IPS DF 6.9 (cell line): ENCODE measurements at regions not wholly inside any gene's neighbourhood (a gene's known extent, or its start where the extent isn't known, plus 50 kb on each side); places are given as distances from the start of the nearest gene placed in this dataset.

ENCODE experiments used
- DNase-seq: peaks from one replicate; pipeline ENCODE4 v3.0.0-alpha.2; 2013; ENCODE audit warnings: low read depth, low spot score
- H3K27ac ChIP-seq: one replicate; pipeline ENCODE4 v1.5.1; 2013; ENCODE audit warnings: low read length, control low read depth
- H3K27me3 ChIP-seq: 2 replicates; pipeline ENCODE4 v1.6.1; 2013; ENCODE audit warnings: mild to moderate bottlenecking, low read length; ENCODE audit not compliant: control insufficient read depth, insufficient read depth
- H3K36me3 ChIP-seq: 2 replicates; pipeline ENCODE4 v1.6.1; 2013; ENCODE audit warnings: low read length; ENCODE audit not compliant: control insufficient read depth, insufficient read depth
- H3K4me1 ChIP-seq: 2 replicates; pipeline ENCODE4 v1.6.1; 2013; ENCODE audit warnings: low read length; ENCODE audit not compliant: control insufficient read depth, insufficient read depth
- H3K4me3 ChIP-seq: 2 replicates; pipeline ENCODE4 v1.5.1; 2013; ENCODE audit warnings: mild to moderate bottlenecking, low read length
- H3K9me3 ChIP-seq: 2 replicates; pipeline ENCODE4 v1.6.1; 2013; ENCODE audit warnings: low read length, inconsistent platforms; ENCODE audit not compliant: control insufficient read depth, insufficient read depth
- WGBS: extraction: QIAGEN DNeasy Blood & Tissue Kit; methylation state at CpG from one replicate; pipeline ENCODE4 v1.1.7; 2013; ENCODE audit warnings: mixed read lengths, missing lambda C conversion rate; ENCODE audit not compliant: insufficient read length, insufficient coverage; 5-methylcytosine and 5-hydroxymethylcytosine counted together

- WGBS: no CpG with 5 or more reads among the region's 3 CpGs
- Histone ChIP-seq H3K4me3 (no peak overlapping the region), H3K36me3 (no peaks in the 10 kb centered on the region), H3K4me1 (no peaks in the 10 kb centered on the region), H3K27ac (no peak overlapping the region), H3K27me3 (no peaks in the 10 kb centered on the region), H3K9me3 (no peaks in the 10 kb centered on the region)
- no peak for DNase-seq
Measured at GRCh38 chr4:153034681-153035080, 98.6 kb downstream of the FHDC1 start.

DNA sequence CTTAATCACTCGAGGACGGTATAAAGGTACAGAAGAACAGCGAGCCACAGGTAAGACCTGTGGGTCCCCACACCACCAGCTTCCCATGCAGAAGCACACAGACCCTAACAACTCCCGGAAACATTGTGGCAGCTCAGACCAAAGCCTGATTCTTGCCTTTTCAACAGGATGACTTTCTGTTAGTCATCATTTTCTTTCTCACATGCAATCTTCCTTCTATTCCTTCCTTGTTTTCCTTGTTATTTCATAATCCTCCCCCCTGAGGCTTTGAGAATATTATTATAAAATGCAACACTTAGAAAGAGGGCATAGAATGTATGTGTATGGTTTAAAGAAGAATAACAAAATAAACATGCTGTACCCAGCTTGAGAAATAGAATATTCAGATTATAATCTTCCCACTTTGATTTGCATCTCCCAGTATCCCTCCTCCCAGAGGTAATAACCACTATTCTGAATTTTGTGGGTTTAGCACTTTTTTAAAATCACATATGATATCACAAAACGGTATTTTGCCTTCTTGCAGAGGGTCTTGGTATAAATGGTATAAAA is 100.9 kb downstream of the FHDC1 start:
- Histone ChIP-seq H3K4me3 (no peak overlapping the region), H3K27ac (no peak overlapping the region), H3K9me3 (no peaks in the 10 kb centered on the region), H3K36me3 (no peaks in the 10 kb centered on the region), H3K4me1 (no peaks in the 10 kb centered on the region), H3K27me3 (no peaks in the 10 kb centered on the region)
- no peak for DNase-seq
- no CpG with 5 or more reads among the region's 5 CpGs for WGBS

DNA sequence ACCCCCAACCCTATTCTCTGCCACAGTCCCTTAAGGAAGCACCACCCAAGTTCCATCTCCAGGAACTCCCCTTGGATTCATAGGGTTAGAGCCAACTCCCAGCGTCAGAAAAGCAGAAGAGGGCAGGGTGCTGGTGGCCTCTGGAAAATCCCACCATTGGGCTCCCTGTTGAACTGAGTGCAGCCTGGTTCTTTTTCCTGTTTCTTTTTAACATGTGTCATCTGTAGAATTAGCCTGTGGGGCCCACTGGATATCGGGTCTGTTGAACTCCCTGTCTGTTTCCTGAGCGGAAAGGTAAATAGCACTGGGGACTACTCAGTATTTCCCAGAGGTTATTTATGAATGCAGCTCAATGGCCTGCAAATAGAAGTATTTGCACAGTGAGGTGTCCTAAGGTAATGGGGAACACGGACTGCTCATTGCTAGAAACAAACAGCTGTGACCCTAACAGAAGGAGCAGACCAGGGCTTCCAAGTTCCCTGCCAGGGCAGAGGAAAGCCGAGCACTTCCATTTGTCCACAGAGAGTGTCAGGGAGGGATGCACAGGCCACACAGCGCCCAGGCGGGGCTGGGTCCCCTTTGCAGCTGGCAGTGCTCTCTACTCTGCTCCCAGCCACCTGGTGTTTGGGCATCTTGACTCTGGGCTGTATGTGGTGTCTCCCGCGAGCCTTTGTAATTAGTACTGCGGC is 102.6 kb downstream of the FHDC1 start:
- H3K27ac ChIP-seq: no peak overlapping the region
- no peaks in the 10 kb centered on the region for H3K9me3 ChIP-seq
- H3K27me3 ChIP-seq: no peaks in the 10 kb centered on the region
- no CpG with 5 or more reads among the region's 10 CpGs for WGBS
- no peaks in the 10 kb centered on the region for H3K36me3 ChIP-seq
- H3K4me1 ChIP-seq: no peaks in the 10 kb centered on the region
- H3K4me3 ChIP-seq: no peak overlapping the region
- DNase-seq: no peak

GRCh38 chr4:153039542-153040185 is 103.5 kb downstream of the FHDC1 start:
- H3K27me3 ChIP-seq: no peaks in the 10 kb centered on the region
- no peaks in the 10 kb centered on the region for H3K36me3 ChIP-seq
- no peaks in the 10 kb centered on the region for H3K9me3 ChIP-seq
- no peak for DNase-seq
- no peak overlapping the region for H3K4me3 ChIP-seq
- H3K27ac ChIP-seq: no peak overlapping the region
- no CpG with 5 or more reads among the region's 3 CpGs for WGBS
- no peaks in the 10 kb centered on the region for H3K4me1 ChIP-seq

DNA sequence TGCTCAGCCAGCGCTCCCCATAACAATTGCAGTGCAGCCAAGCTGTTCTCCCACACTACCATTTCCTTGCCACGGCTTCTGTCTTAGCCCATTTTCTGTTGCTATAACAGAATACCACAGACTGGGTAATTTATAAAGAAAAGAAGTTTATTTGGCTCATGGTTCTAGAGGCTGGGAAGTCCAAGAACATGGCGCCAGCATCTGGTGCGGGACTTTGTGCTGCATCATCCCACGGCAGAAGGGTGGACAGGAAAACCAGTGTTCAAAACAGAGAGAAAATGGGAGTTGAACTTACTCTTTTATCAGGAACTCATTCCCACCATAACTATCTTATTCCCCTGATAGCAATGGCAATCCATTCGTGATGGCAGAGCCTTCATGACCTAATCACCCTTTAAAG is 104.6 kb downstream of the FHDC1 start:
- DNase-seq: no peak
- H3K9me3 ChIP-seq: no peaks in the 10 kb centered on the region
- no peak overlapping the region for H3K27ac ChIP-seq
- no peaks in the 10 kb centered on the region for H3K36me3 ChIP-seq
- no peaks in the 10 kb centered on the region for H3K27me3 ChIP-seq
- no peak overlapping the region for H3K4me3 ChIP-seq
- no peaks in the 10 kb centered on the region for H3K4me1 ChIP-seq
- WGBS: no CpG with 5 or more reads among the region's 6 CpGs

DNA sequence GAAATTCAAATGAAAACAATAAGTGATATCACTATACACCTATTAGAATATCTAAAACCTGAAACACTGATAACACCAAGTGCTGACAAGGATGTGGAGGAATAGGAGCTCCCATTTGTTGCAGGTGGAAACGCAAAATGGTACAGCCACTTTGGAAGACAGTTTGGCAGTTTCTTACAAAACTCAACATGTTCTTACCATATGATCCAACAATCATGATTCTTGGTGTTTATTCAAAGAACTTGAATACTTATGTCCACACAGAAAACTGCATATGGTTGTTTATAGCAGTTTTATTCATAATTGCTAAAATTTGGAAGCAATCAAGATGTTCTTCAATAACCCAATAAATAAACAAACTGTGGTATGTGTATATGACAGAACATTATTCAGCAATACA is 107.9 kb downstream of the FHDC1 start:
- DNase-seq: no peak
- no peaks in the 10 kb centered on the region for H3K9me3 ChIP-seq
- no peaks in the 10 kb centered on the region for H3K27me3 ChIP-seq
- H3K4me1 ChIP-seq: no peaks in the 10 kb centered on the region
- H3K4me3 ChIP-seq: no peak overlapping the region
- no peak overlapping the region for H3K27ac ChIP-seq
- WGBS: no CpG with 5 or more reads among the region's 1 CpG
- H3K36me3 ChIP-seq: no peaks in the 10 kb centered on the region

GRCh38 chr4:153045111-153045982 is 109.2 kb downstream of the FHDC1 start:
- WGBS: no CpG with 5 or more reads among the region's 4 CpGs
- no peak for DNase-seq
- Histone ChIP-seq H3K4me3 (no peak overlapping the region), H3K9me3 (no peaks in the 10 kb centered on the region), H3K36me3 (no peaks in the 10 kb centered on the region), H3K27ac (no peak overlapping the region), H3K27me3 (no peaks in the 10 kb centered on the region), H3K4me1 (no peaks in the 10 kb centered on the region)

- no peak overlapping the region for H3K27ac ChIP-seq
- no CpG with 5 or more reads among the region's 3 CpGs for WGBS
- H3K36me3 ChIP-seq: no peaks in the 10 kb centered on the region
- DNase-seq: no peak
- no peak overlapping the region for H3K4me3 ChIP-seq
- H3K9me3 ChIP-seq: no peaks in the 10 kb centered on the region
- no peaks in the 10 kb centered on the region for H3K27me3 ChIP-seq
- H3K4me1 ChIP-seq: no peaks in the 10 kb centered on the region
Measured at GRCh38 chr4:153058671-153059060, 122.5 kb downstream of the FHDC1 start.

- no peaks in the 10 kb centered on the region for H3K9me3 ChIP-seq
- no peaks in the 10 kb centered on the region for H3K4me1 ChIP-seq
- H3K4me3 ChIP-seq: no peak overlapping the region
- no peaks in the 10 kb centered on the region for H3K36me3 ChIP-seq
- H3K27me3 ChIP-seq: no peaks in the 10 kb centered on the region
- no CpG with 5 or more reads among the region's 6 CpGs for WGBS
- no peak overlapping the region for H3K27ac ChIP-seq
- DNase-seq: no peak
Measured at GRCh38 chr4:153060196-153060595, 124.1 kb downstream of the FHDC1 start.

DNA sequence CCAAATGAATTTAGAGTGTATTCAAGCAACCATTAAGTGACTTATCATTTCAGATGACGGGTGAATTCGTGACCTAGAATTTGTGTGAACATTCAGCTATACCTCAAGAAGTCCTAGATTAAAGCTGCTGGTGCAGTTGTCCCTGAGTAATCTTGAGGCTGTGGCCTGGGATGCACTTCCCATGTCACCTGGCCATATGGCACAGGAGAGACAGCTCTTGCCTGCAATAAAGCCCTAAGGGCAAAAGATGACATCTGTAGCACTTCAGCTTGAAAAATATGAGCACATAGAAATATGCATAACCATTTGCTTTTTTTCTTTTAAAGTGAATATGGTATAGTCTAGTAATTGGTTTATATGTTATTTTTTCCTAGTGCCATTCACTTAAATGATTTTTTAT is 125.8 kb downstream of the FHDC1 start:
- Histone ChIP-seq H3K4me3 (no peak overlapping the region), H3K36me3 (no peaks in the 10 kb centered on the region), H3K27me3 (no peaks in the 10 kb centered on the region), H3K4me1 (no peaks in the 10 kb centered on the region), H3K9me3 (no peaks in the 10 kb centered on the region), H3K27ac (no peak overlapping the region)
- DNase-seq: no peak
- WGBS: no CpG with 5 or more reads among the region's 2 CpGs
